ES-I3 (cell line): ENCODE measurements at regions not wholly inside any gene's neighbourhood (a gene's known extent, or its start where the extent isn't known, plus 50 kb on each side); places are given as distances from the start of the nearest gene placed in this dataset.
"Not testable (repeated sequence)": the region's sequence is repeated elsewhere in the genome, so short reads cannot be mapped to it uniquely, and the experiment has no call there.

Source experiments
- H3K36me3 ChIP-seq: 2 replicates; pipeline ENCODE4 v1.6.1; 2013; ENCODE audit warnings: mild to moderate bottlenecking, low read length, control low read depth, moderate library complexity; ENCODE audit not compliant: insufficient read depth
- H3K4me1 ChIP-seq: 2 replicates; pipeline ENCODE4 v1.6.1; 2013; ENCODE audit warnings: mild to moderate bottlenecking, control low read depth, low read length; ENCODE audit not compliant: insufficient read depth
- H3K9ac ChIP-seq: 2 replicates; pipeline ENCODE4 v1.6.1; 2013; ENCODE audit warnings: low read depth, mild to moderate bottlenecking, low read length, moderate library complexity
- H3K9me3 ChIP-seq: 2 replicates; pipeline ENCODE4 v1.6.1; 2013; ENCODE audit warnings: mild to moderate bottlenecking, low read length, moderate library complexity; ENCODE audit not compliant: control insufficient read depth, insufficient read depth

- Histone ChIP-seq H3K9ac (no peak overlapping the region), H3K4me1 (no peaks in the 10 kb centered on the region), H3K9me3 (no peaks in the 10 kb centered on the region), H3K36me3 (no peaks in the 10 kb centered on the region)
These were observed 444.4 kb downstream of the BUD13 start for GRCh38 chr11:116328391-116328790.

- H3K4me1 ChIP-seq, result no peaks in the 10 kb centered on the region
- H3K36me3 ChIP-seq, result no peaks in the 10 kb centered on the region
- H3K9ac ChIP-seq, result no peak overlapping the region
- H3K9me3 ChIP-seq, result no peaks in the 10 kb centered on the region
These were observed 446.6 kb downstream of the BUD13 start for GRCh38 chr11:116326146-116326545.

GRCh38 chr11:116325247-116325646, 447.5 kb downstream of the BUD13 start:
- no peak overlapping the region for H3K9ac ChIP-seq
- H3K4me1 ChIP-seq, result no peaks in the 10 kb centered on the region
- no peaks in the 10 kb centered on the region for H3K36me3 ChIP-seq
- H3K9me3 ChIP-seq, result no peaks in the 10 kb centered on the region; the same call in 1 of the 2 replicates

GRCh38 chr11:116324077-116324476, 448.7 kb downstream of the BUD13 start:
- not testable (repeated sequence) for H3K9ac ChIP-seq, H3K4me1 ChIP-seq, H3K9me3 ChIP-seq, H3K36me3 ChIP-seq

GRCh38 chr11:116317212-116317611, 455.6 kb downstream of the BUD13 start:
- H3K9me3 ChIP-seq, result peaks cover 2% of the 10 kb centered on the region
- no peak overlapping the region for H3K9ac ChIP-seq
- H3K4me1 ChIP-seq, result peaks cover 10% of the 10 kb centered on the region; the same call in 1 of the 2 replicates
- no peaks in the 10 kb centered on the region for H3K36me3 ChIP-seq

GRCh38 chr11:116314006-116314405, 458.8 kb downstream of the BUD13 start:
- Histone ChIP-seq H3K36me3 (no peaks in the 10 kb centered on the region), H3K9me3 (peaks cover under 1% of the 10 kb centered on the region; the same call in 1 of the 2 replicates), H3K9ac (no peak overlapping the region), H3K4me1 (peaks cover 10% of the 10 kb centered on the region; the same call in 1 of the 2 replicates)

GRCh38 chr11:116312570-116313391, 460.0 kb downstream of the BUD13 start:
- no peaks in the 10 kb centered on the region for H3K36me3 ChIP-seq
- H3K9me3 ChIP-seq, result no peaks in the 10 kb centered on the region
- no peak overlapping the region for H3K9ac ChIP-seq
- H3K4me1 ChIP-seq, result peaks cover 10% of the 10 kb centered on the region; the same call in 1 of the 2 replicates

- H3K9ac ChIP-seq, result no peak overlapping the region
- H3K9me3 ChIP-seq, result no peaks in the 10 kb centered on the region; the same call in 1 of the 2 replicates
- H3K4me1 ChIP-seq, result 0 out of 2 replicates have a peak, but pooled peaks cover 5% of the 10 kb centered on the region
- H3K36me3 ChIP-seq, result no peaks in the 10 kb centered on the region
These were observed 461.6 kb downstream of the BUD13 start for GRCh38 chr11:116311206-116311605.

GRCh38 chr11:116310698-116311097, 462.1 kb downstream of the BUD13 start:
- Histone ChIP-seq H3K36me3 (no peaks in the 10 kb centered on the region), H3K9ac (no peak overlapping the region), H3K4me1 (0 out of 2 replicates have a peak, but pooled peaks cover 5% of the 10 kb centered on the region), H3K9me3 (no peaks in the 10 kb centered on the region; the same call in 1 of the 2 replicates)

- H3K9me3 ChIP-seq, result no peaks in the 10 kb centered on the region; the same call in 1 of the 2 replicates
- H3K36me3 ChIP-seq, result no peaks in the 10 kb centered on the region
- 0 out of 2 replicates have a peak, but pooled peaks cover 4% of the 10 kb centered on the region for H3K4me1 ChIP-seq
- no peak overlapping the region for H3K9ac ChIP-seq
These were observed 462.6 kb downstream of the BUD13 start for GRCh38 chr11:116310226-116310625.

- Histone ChIP-seq H3K9ac (no peak overlapping the region), H3K4me1 (no peaks in the 10 kb centered on the region), H3K36me3 (no peaks in the 10 kb centered on the region), H3K9me3 (no peaks in the 10 kb centered on the region; the same call in 1 of the 2 replicates)
These were observed 463.3 kb downstream of the BUD13 start for GRCh38 chr11:116309446-116309845.

- H3K36me3 ChIP-seq, result no peaks in the 10 kb centered on the region
- no peak overlapping the region for H3K9ac ChIP-seq
- H3K4me1 ChIP-seq, result no peaks in the 10 kb centered on the region
- H3K9me3 ChIP-seq, result no peaks in the 10 kb centered on the region; the same call in 1 of the 2 replicates
These were observed 470.0 kb downstream of the BUD13 start for GRCh38 chr11:116302756-116303155.

GRCh38 chr11:116301141-116301540, 471.6 kb downstream of the BUD13 start:
- Histone ChIP-seq H3K36me3 (no peaks in the 10 kb centered on the region), H3K9me3 (no peaks in the 10 kb centered on the region), H3K4me1 (no peaks in the 10 kb centered on the region), H3K9ac (no peak overlapping the region)

GRCh38 chr11:116300232-116300631, 472.6 kb downstream of the BUD13 start:
- Histone ChIP-seq H3K9ac (no peak overlapping the region), H3K4me1 (no peaks in the 10 kb centered on the region)

GRCh38 chr11:116294630-116295029, 478.2 kb downstream of the BUD13 start:
- no peaks in the 10 kb centered on the region for H3K4me1 ChIP-seq

More at GRCh38 chr11:116300232-116300631, 472.6 kb downstream of the BUD13 start:
- Histone ChIP-seq H3K36me3 (no peaks in the 10 kb centered on the region), H3K9me3 (no peaks in the 10 kb centered on the region)

More at GRCh38 chr11:116294630-116295029, 478.2 kb downstream of the BUD13 start:
- peaks cover 16% of the 10 kb centered on the region for H3K9me3 ChIP-seq
- H3K9ac ChIP-seq, result no peak overlapping the region
- no peaks in the 10 kb centered on the region; the same call in 1 of the 2 replicates for H3K36me3 ChIP-seq
